ENCODE measurements at regions not wholly inside any gene's neighbourhood (a gene's known extent, or its start where the extent isn't known, plus 50 kb on each side); places are given as distances from the start of the nearest gene placed in this dataset.

- Histone ChIP-seq H3K9ac (ENCODE audit: insufficient read depth, low read depth, low read length) (no peak overlapping the region), H3K9me3 (ENCODE audit: low read length) (no peaks in the 10 kb centered on the region), H3K4me3 (replicated peaks in 1 of 3; ENCODE audit: insufficient read depth in 1 of 3, low read depth in 2 of 3, low read length in 3 of 3) (no peak overlapping the region), H3K27ac (ENCODE audit: extremely low read length, insufficient read depth, low read length) (no peak overlapping the region), H3K4me1 (ENCODE audit: insufficient read depth, low read length) (no peaks in the 10 kb centered on the region), H3K36me3 (replicated peaks in 1 of 2; ENCODE audit: control insufficient read depth in 1 of 2, insufficient read depth in 2 of 2, low read length in 2 of 2) (no peaks in the 10 kb centered on the region), H3K79me2 (ENCODE audit: insufficient read depth, low read length) (no peaks in the 10 kb centered on the region), H3K4me2 (ENCODE audit: low read depth, low read length) (no peak overlapping the region), H4K20me1 (ENCODE audit: insufficient read depth, low read length) (no peaks in the 10 kb centered on the region), H2AFZ (ENCODE audit: low read length) (no peak overlapping the region), H3K27me3 (ENCODE audit: control insufficient read depth in 1 of 2, insufficient read depth in 2 of 2, low read length in 2 of 2) (no peaks in the 10 kb centered on the region)
- no TSS peak for BruUV-seq (replicated peaks)
- POLR2A ChIA-PET: no interaction called here
- CTCF ChIA-PET (ENCODE audit: low intra/inter-chr PET ratio, low total read pairs): no interaction called here
- no peak for DNase-seq (ENCODE audit: low spot score)
- no peak for FAIRE-seq
- WGBS (ENCODE audit: low lambda C conversion rate): 2% methylated on average over 2 of the region's 2 CpGs
- in situ Hi-C loops (cut with HindIII; ENCODE audit: extremely low pct_ligation_motif_present, low pct_unique_long_range_greater_than_20kb) (no loop called here), intact Hi-C loops (cut with micrococcal nuclease; ENCODE audit: unreplicated experiment) (no loop called here)
- ATAC-seq: no peak
- TF ChIP-seq PAWR (CRISPR knock-in tag; IDR thresholded peaks at IDR 0.05; ENCODE audit: borderline replicate concordance): no peak
- no peak for TF ChIP-seq HNF1B (CRISPR knock-in tag; IDR thresholded peaks at IDR 0.05)
- TF ChIP-seq HNF4G (IDR thresholded peaks at IDR 0.05; ENCODE audit: borderline replicate concordance, low read depth, low read length): no peak
- TF ChIP-seq HNF4G (CRISPR knock-in tag; IDR thresholded peaks at IDR 0.05; ENCODE audit: borderline replicate concordance, low read depth): no peak
- no peak for TF ChIP-seq STAT6 (CRISPR knock-in tag; IDR thresholded peaks at IDR 0.05; ENCODE audit: borderline replicate concordance)
- no peak for TF ChIP-seq SMAD3 (CRISPR knock-in tag; IDR thresholded peaks at IDR 0.05)
- TF ChIP-seq SRY (CRISPR knock-in tag; IDR thresholded peaks at IDR 0.05): no peak
- no peak for TF ChIP-seq CSRNP1 (CRISPR knock-in tag; IDR thresholded peaks at IDR 0.05)
- TF ChIP-seq ZNF773 (CRISPR knock-in tag; IDR thresholded peaks at IDR 0.05; ENCODE audit: borderline replicate concordance): no peak
- TF ChIP-seq ZNF431 (CRISPR knock-in tag; IDR thresholded peaks at IDR 0.05; ENCODE audit: borderline replicate concordance, low read depth): no peak
- no peak for TF ChIP-seq NPAS2 (CRISPR knock-in tag; IDR thresholded peaks at IDR 0.05; ENCODE audit: borderline replicate concordance)
- no peak for TF ChIP-seq ZSCAN29 (CRISPR knock-in tag; conservative IDR thresholded peaks at IDR 0.05)
- TF ChIP-seq ZBTB7B (CRISPR knock-in tag; IDR thresholded peaks at IDR 0.05): no peak
- TF ChIP-seq ZBTB3 (CRISPR knock-in tag; IDR thresholded peaks at IDR 0.05; ENCODE audit: borderline replicate concordance, low read depth): no peak
- no peak for TF ChIP-seq TEAD3 (CRISPR knock-in tag; optimal IDR thresholded peaks at IDR 0.05; ENCODE audit: borderline replicate concordance)
- TF ChIP-seq PHF20 (CRISPR knock-in tag; IDR thresholded peaks at IDR 0.05): no peak
- TF ChIP-seq AHR (CRISPR knock-in tag; IDR thresholded peaks at IDR 0.05): no peak
- TF ChIP-seq FOXK2 (IDR thresholded peaks at IDR 0.05): no peak
- TF ChIP-seq ZNF570 (CRISPR knock-in tag; IDR thresholded peaks at IDR 0.05; ENCODE audit: borderline replicate concordance): no peak
Observed at GRCh38 chr21:17947531-17947930, 128.4 kb upstream of the C21orf91 start.

All from HepG2 (cell line).